ENCODE measurements at regions not wholly inside any gene's neighbourhood (a gene's known extent, or its start where the extent isn't known, plus 50 kb on each side); places are given as distances from the start of the nearest gene placed in this dataset.

DNA sequence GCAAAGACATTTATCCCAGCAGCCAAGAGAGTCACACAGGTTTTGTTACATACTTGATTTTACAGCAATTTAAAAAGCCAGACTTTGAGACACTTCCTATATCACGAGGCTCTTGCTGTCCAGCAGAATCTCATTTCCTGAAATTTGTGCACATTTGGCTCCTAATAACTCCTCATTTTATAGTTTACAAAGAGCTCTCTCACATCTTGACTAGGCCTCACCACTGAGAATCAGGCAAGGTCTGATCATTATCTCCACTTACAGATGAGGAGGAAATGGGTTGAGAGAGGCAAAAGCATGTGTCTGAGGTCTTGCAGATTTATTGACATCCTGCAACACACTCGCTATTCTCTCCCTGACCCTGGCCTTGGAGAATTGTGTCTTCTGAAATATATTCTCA is 426.8 kb downstream of the MAFB start:
- no peak for ATAC-seq
- WGBS, 2 donors (ENCODE audit: low coverage in 1 of 2): 64 to 80% methylated on average over 2 of the region's 2 CpGs
- Histone ChIP-seq H3K27ac (no peak overlapping the region), H3K9me3 (no peaks in the 10 kb centered on the region), H3K27me3 (no peaks in the 10 kb centered on the region), H3K36me3 (no peaks in the 10 kb centered on the region), H3K4me1 (no peaks in the 10 kb centered on the region), H3K4me3 (no peak overlapping the region)
- TF ChIP-seq, protein P1, sequence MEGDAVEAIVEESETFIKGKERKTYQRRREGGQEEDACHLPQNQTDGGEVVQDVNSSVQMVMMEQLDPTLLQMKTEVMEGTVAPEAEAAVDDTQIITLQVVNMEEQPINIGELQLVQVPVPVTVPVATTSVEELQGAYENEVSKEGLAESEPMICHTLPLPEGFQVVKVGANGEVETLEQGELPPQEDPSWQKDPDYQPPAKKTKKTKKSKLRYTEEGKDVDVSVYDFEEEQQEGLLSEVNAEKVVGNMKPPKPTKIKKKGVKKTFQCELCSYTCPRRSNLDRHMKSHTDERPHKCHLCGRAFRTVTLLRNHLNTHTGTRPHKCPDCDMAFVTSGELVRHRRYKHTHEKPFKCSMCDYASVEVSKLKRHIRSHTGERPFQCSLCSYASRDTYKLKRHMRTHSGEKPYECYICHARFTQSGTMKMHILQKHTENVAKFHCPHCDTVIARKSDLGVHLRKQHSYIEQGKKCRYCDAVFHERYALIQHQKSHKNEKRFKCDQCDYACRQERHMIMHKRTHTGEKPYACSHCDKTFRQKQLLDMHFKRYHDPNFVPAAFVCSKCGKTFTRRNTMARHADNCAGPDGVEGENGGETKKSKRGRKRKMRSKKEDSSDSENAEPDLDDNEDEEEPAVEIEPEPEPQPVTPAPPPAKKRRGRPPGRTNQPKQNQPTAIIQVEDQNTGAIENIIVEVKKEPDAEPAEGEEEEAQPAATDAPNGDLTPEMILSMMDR (IDR thresholded peaks at IDR 0.05): no peak
- no peak for TF ChIP-seq EP300 (IDR thresholded peaks at IDR 0.05)
- TF ChIP-seq POLR2AphosphoS5 (IDR thresholded peaks at IDR 0.05): no peak
- TF ChIP-seq POLR2A (IDR thresholded peaks at IDR 0.05): no peak

DNA sequence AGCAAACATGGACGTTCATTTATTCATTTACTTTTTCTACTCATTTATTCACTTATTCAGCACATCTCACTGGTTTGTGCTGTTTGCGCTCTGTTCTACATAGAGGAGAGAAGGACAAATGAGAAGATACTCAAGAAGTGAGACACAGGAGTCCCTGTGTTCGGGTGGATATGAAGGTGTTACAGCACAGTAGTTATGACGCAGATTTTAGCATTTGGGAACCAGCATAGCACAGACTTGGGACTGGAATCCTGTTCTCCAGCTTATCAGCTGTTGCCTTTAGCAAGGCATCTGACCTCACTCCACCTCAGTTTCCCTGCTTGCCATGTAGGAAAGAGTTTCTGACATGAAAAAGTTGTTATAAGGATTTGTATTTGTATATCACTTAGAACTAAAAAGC is 430.1 kb downstream of the MAFB start:
- no peak for TF ChIP-seq POLR2A (IDR thresholded peaks at IDR 0.05)
- TF ChIP-seq EP300 (IDR thresholded peaks at IDR 0.05): no peak
- TF ChIP-seq POLR2AphosphoS5 (IDR thresholded peaks at IDR 0.05): no peak
- TF ChIP-seq, protein P1 (IDR thresholded peaks at IDR 0.05): no peak
- Histone ChIP-seq H3K4me3 (no peak overlapping the region), H3K27ac (no peak overlapping the region), H3K27me3 (no peaks in the 10 kb centered on the region), H3K4me1 (no peaks in the 10 kb centered on the region), H3K9me3 (no peaks in the 10 kb centered on the region), H3K36me3 (no peaks in the 10 kb centered on the region)
- WGBS, 2 donors (ENCODE audit: low coverage in 1 of 2): 62 to 71% methylated on average over 4 of the region's 4 CpGs
- no peak for ATAC-seq

DNA sequence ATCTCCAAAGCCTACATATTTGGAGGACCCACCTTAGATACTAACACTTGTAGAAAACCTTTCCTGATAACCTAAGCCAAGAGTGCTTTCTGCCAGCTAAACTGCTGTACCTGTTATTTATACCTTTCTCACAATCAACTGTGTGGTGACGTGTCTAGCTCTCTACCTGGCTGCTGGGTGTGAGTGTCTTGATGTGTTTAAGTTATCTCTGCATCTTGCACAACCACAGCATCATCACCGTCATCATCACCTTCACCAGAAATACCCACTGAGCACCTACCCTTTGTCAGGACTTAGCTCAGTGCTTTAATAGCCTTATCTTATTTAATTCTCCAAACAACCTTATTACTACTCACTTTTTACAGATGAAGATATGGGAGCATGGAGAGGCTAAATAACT is 431.3 kb downstream of the MAFB start:
- Histone ChIP-seq H3K27me3 (no peaks in the 10 kb centered on the region), H3K9me3 (no peaks in the 10 kb centered on the region), H3K4me1 (no peaks in the 10 kb centered on the region), H3K27ac (no peak overlapping the region), H3K4me3 (no peak overlapping the region), H3K36me3 (no peaks in the 10 kb centered on the region)
- 90 to 94% methylated on average over 2 of the region's 2 CpGs for WGBS, 2 donors (ENCODE audit: low coverage in 1 of 2)
- TF ChIP-seq EP300 (IDR thresholded peaks at IDR 0.05) (no peak), POLR2AphosphoS5 (IDR thresholded peaks at IDR 0.05) (no peak), POLR2A (IDR thresholded peaks at IDR 0.05) (no peak)
- TF ChIP-seq, protein P1 (IDR thresholded peaks at IDR 0.05): no peak
- no peak for ATAC-seq

DNA sequence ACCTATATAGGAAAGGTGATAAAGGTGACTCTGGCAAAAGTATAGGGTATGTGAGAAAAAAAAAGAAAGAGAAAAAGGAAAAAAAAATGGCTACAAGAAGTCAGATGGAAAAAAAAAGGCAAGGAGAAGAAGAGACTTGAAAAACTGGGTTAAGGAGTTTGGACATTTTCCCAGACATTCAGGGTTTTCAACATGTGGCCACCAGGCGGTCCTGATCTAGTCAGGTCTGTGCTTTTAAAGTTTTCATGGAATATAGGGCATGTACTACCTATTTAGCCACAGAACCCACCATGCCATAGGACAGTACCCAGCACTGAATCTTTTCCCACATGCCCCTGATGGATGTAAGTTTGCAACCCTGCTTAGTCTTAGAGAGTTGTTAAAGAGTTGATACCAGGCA is 433.7 kb downstream of the MAFB start:
- H3K27ac ChIP-seq: no peak overlapping the region
- TF ChIP-seq POLR2A (IDR thresholded peaks at IDR 0.05): no peak
- TF ChIP-seq, protein P1 (IDR thresholded peaks at IDR 0.05): no peak
- no peak for TF ChIP-seq EP300 (IDR thresholded peaks at IDR 0.05)
- ATAC-seq: no peak
- WGBS, 2 donors (ENCODE audit: low coverage in 1 of 2): 33 to 55% methylated on average over 1 of the region's 1 CpG
- no peaks in the 10 kb centered on the region for H3K27me3 ChIP-seq
- H3K4me3 ChIP-seq: no peak overlapping the region
- H3K4me1 ChIP-seq: no peaks in the 10 kb centered on the region
- peaks cover 0 to 9% (median 0%) of the 10 kb centered on the region in 3 donors for H3K9me3 ChIP-seq
- H3K36me3 ChIP-seq: no peaks in the 10 kb centered on the region

DNA sequence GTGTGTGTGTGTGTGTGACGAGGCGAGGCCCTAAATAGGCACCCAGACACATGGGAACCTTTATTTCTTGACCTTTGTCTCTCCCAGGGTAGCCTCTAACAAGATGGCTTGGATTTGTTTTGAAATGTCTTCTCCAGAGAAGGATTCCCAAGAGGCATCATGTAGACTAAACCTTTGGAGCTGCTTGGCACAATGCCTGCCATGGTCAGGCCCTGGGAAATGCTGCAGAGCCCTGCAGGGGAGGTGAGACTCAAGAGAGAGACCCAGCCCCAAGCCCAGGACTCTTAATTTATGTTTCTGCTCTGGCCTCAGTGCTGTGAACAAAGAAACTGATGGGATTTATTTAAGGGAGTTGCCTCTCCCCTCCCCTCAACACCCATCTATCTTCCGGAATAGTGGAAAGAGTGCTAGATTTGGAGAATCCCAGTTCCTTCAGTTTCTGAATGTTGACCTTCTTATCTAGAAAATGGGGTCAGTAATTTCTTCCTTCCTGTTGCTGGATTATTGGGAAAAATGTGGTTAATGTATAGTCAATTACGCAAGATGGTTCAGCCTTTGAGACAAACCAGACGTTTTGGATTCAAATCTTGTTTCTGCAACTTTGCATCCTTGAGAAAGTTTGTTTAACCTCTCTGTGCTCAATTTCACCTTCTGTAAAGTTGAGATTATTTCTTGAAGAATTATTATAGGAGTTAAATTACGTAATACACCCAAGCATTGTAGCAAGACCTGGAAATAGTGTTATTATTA is 434.8 kb downstream of the MAFB start:
- no peak for TF ChIP-seq POLR2A (IDR thresholded peaks at IDR 0.05)
- TF ChIP-seq EP300 (IDR thresholded peaks at IDR 0.05): no peak
- TF ChIP-seq, protein P1 (IDR thresholded peaks at IDR 0.05): no peak
- no peak for TF ChIP-seq POLR2AphosphoS5 (IDR thresholded peaks at IDR 0.05)
- peaks cover 0 to 9% (median 0%) of the 10 kb centered on the region in 3 donors for H3K9me3 ChIP-seq
- H3K27me3 ChIP-seq: no peaks in the 10 kb centered on the region
- no peaks in the 10 kb centered on the region for H3K4me1 ChIP-seq
- no peaks in the 10 kb centered on the region for H3K36me3 ChIP-seq
- ATAC-seq: no peak
- H3K4me3 ChIP-seq: no peak overlapping the region
- WGBS, 2 donors (ENCODE audit: low coverage in 1 of 2): 63 to 73% methylated on average over 4 to 6 of the region's 6 CpGs
- no peak overlapping the region for H3K27ac ChIP-seq
